Endodermal cell (in vitro differentiated cells): ENCODE measurements at regions not wholly inside any gene's neighbourhood (a gene's known extent, or its start where the extent isn't known, plus 50 kb on each side); places are given as distances from the start of the nearest gene placed in this dataset.

Experiments used
- DNase-seq: peaks from one replicate; pipeline ENCODE4 v3.0.0-alpha.2; 2017
- H3K27ac ChIP-seq: 2 replicates; pipeline ENCODE4 v1.5.1; 2013; ENCODE audit warnings: mild to moderate bottlenecking, low read depth, low read length, moderate library complexity
- H3K27me3 ChIP-seq: 2 replicates; pipeline ENCODE4 v1.6.1; 2013; ENCODE audit warnings: mild to moderate bottlenecking, low read length, moderate library complexity; ENCODE audit not compliant: insufficient read depth, control insufficient read depth, poor library complexity, severe bottlenecking
- H3K36me3 ChIP-seq: 2 replicates; pipeline ENCODE4 v1.7.0; 2013; ENCODE audit warnings: mild to moderate bottlenecking, low read length, moderate library complexity; ENCODE audit not compliant: control insufficient read depth, insufficient read depth
- H3K4me1 ChIP-seq: one replicate; pipeline ENCODE4 v1.7.0; 2013; ENCODE audit warnings: low read length; ENCODE audit not compliant: control insufficient read depth, insufficient read depth
- H3K4me3 ChIP-seq: 2 replicates; pipeline ENCODE4 v1.5.1; 2013; ENCODE audit warnings: mild to moderate bottlenecking, low read length, moderate library complexity
- H3K9ac ChIP-seq: 2 replicates; pipeline ENCODE4 v1.6.1; 2013; ENCODE audit warnings: mild to moderate bottlenecking, low read length, moderate library complexity; ENCODE audit not compliant: poor library complexity, severe bottlenecking; ENCODE audit errors: extremely low read depth
- H3K9me3 ChIP-seq: 2 replicates; pipeline ENCODE4 v1.6.1; 2013; ENCODE audit warnings: mild to moderate bottlenecking, low read length, moderate library complexity; ENCODE audit not compliant: control insufficient read depth
- H3K27ac Mint-ChIP-seq: 2 replicates; pipeline ENCODE4 v1.8.0; 2020; ENCODE audit warnings: mixed read lengths
- H3K27me3 Mint-ChIP-seq: 2 replicates; pipeline ENCODE4 v1.8.0; 2021; ENCODE audit warnings: mild to moderate bottlenecking, mixed read lengths; ENCODE audit not compliant: insufficient read depth
- H3K36me3 Mint-ChIP-seq: 2 replicates; pipeline ENCODE4 v1.8.0; 2020; ENCODE audit warnings: low read depth, mixed read lengths
- H3K4me1 Mint-ChIP-seq: 2 replicates; pipeline ENCODE4 v1.8.0; 2020; ENCODE audit warnings: mixed read lengths
- H3K4me3 Mint-ChIP-seq: 2 replicates; pipeline ENCODE4 v1.8.0; 2020; ENCODE audit warnings: mild to moderate bottlenecking, moderate library complexity, mixed read lengths
- H3K9me3 Mint-ChIP-seq: 2 replicates; pipeline ENCODE4 v1.8.0; 2020; ENCODE audit warnings: mild to moderate bottlenecking, mixed read lengths
- CTCF ChIP-seq: fragments of 200-600 bp; sonication (generic); conservative IDR thresholded peaks from 2 replicates; pipeline ENCODE4 v1.5.0; 2021; ENCODE audit warnings: antibody characterized with exemption, mild to moderate bottlenecking
- whole genome bisulfite sequencing, 2 experiments: methylation state at CpG; one replicate each; pipeline versions ENCODE4 v1.1.5 to v1.1.7; 2013; ENCODE audit warnings: missing lambda C conversion rate in 2 of 2, mixed read lengths in 1 of 2; ENCODE audit not compliant: insufficient coverage in 1 of 2, insufficient read length in 1 of 2; 5-methylcytosine and 5-hydroxymethylcytosine counted together

GRCh38 chr20:50256577-50256976 is 65.9 kb downstream of the CEBPB start:
- Mint-ChIP-seq H3K4me1 (peaks cover 14% of the 10 kb centered on the region), H3K36me3 (no peaks in the 10 kb centered on the region), H3K27me3 (no peaks in the 10 kb centered on the region), H3K4me3 (no peak overlapping the region), H3K27ac (peak overlapping the region; percentile 66), H3K9me3 (no peaks in the 10 kb centered on the region)
- no peaks in the 10 kb centered on the region for H3K4me1 ChIP-seq
- H3K27me3 ChIP-seq = no peaks in the 10 kb centered on the region
- no peaks in the 10 kb centered on the region for H3K9me3 ChIP-seq
- no peaks in the 10 kb centered on the region for H3K36me3 ChIP-seq
- H3K27ac ChIP-seq = no peak overlapping the region
- 84% methylated on average over 6 of the region's 6 CpGs; no CpG with 5 or more reads in 1 of the 2 experiments for WGBS, 2 experiments
- H3K9ac ChIP-seq = no peak overlapping the region
- DNase-seq = peak; percentile 71
- TF ChIP-seq CTCF = peak; percentile 16
- no peak overlapping the region for H3K4me3 ChIP-seq

- no peaks in the 10 kb centered on the region for H3K36me3 ChIP-seq
- no peak overlapping the region for H3K9ac ChIP-seq
- Mint-ChIP-seq H3K4me3 (no peak overlapping the region), H3K27me3 (no peaks in the 10 kb centered on the region), H3K27ac (no peak overlapping the region), H3K36me3 (no peaks in the 10 kb centered on the region), H3K4me1 (peaks cover 14% of the 10 kb centered on the region), H3K9me3 (no peaks in the 10 kb centered on the region)
- H3K27ac ChIP-seq = no peak overlapping the region
- 97% methylated on average over 7 of the region's 8 CpGs; no CpG with 5 or more reads in 1 of the 2 experiments for WGBS, 2 experiments
- H3K27me3 ChIP-seq = no peaks in the 10 kb centered on the region
- no peak for TF ChIP-seq CTCF
- H3K4me3 ChIP-seq = no peak overlapping the region
- H3K9me3 ChIP-seq = no peaks in the 10 kb centered on the region
- DNase-seq = no peak
- no peaks in the 10 kb centered on the region for H3K4me1 ChIP-seq
These were observed 67.2 kb downstream of the CEBPB start for GRCh38 chr20:50257860-50258259.

GRCh38 chr20:50258790-50259483 is 68.3 kb downstream of the CEBPB start:
- H3K36me3 Mint-ChIP-seq = no peaks in the 10 kb centered on the region
- Histone ChIP-seq H3K27ac (no peak overlapping the region), H3K9ac (no peak overlapping the region), H3K4me3 (no peak overlapping the region), H3K9me3 (no peaks in the 10 kb centered on the region), H3K4me1 (no peaks in the 10 kb centered on the region), H3K36me3 (no peaks in the 10 kb centered on the region), H3K27me3 (no peaks in the 10 kb centered on the region)
- H3K27ac Mint-ChIP-seq = no peak overlapping the region
- peaks cover 11% of the 10 kb centered on the region for H3K4me1 Mint-ChIP-seq
- no peak overlapping the region for H3K4me3 Mint-ChIP-seq
- DNase-seq = no peak
- no peak for TF ChIP-seq CTCF
- H3K9me3 Mint-ChIP-seq = no peaks in the 10 kb centered on the region
- 90 to 92% methylated on average over 6 to 8 of the region's 8 CpGs for whole genome bisulfite sequencing, 2 experiments
- H3K27me3 Mint-ChIP-seq = no peaks in the 10 kb centered on the region
